Fibroblast of mammary gland (primary cell): ENCODE measurements at regions not wholly inside any gene's neighbourhood (a gene's known extent, or its start where the extent isn't known, plus 50 kb on each side); places are given as distances from the start of the nearest gene placed in this dataset.
"Not testable (repeated sequence)": the region's sequence is repeated elsewhere in the genome, so short reads cannot be mapped to it uniquely, and the experiment has no call there.

Experiments
- DNase-seq: peaks from one replicate; pipeline ENCODE4 v3.0.0-alpha.2; 2010; ENCODE audit warnings: low read depth
- H3K4me3 ChIP-seq: 2 replicates; pipeline ENCODE4 v1.5.1; 2011; ENCODE audit warnings: low read depth, mild to moderate bottlenecking, low read length, moderate library complexity; ENCODE audit not compliant: control insufficient read depth
- CTCF ChIP-seq: conservative IDR thresholded peaks from 2 replicates; pipeline ENCODE4 v1.5.1; 2011; ENCODE audit warnings: low read depth, low read length, inconsistent platforms; ENCODE audit not compliant: control insufficient read depth, insufficient read depth

DNA sequence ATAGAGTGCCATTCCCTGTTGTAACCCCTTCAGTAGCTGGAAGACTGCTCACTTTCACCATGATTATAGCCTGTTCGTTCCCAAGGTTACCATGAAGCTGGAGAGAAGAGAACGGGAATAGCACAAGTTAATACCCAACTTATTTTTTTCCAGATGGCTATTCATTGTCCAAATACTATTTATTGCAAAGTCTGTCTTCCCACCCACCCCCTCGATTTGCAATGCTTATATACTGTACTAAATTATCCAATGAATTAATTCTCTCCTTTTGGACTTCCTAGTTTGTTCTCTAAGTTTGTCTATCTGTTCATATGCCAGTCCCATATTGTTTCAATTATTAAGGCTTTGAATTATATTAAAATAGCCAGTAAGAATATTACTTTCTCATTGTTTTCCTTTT, 231.0 kb downstream of the RAB11FIP4 start:
- no peak for TF ChIP-seq CTCF
- DNase-seq, result no peak

GRCh38 chr17:31621566-31621965, 230.1 kb downstream of the RAB11FIP4 start:
- no peak for TF ChIP-seq CTCF
- H3K4me3 ChIP-seq, result no peak overlapping the region
- DNase-seq, result no peak

More for the DNA sequence above, 231.0 kb downstream of the RAB11FIP4 start:
- no peak overlapping the region for H3K4me3 ChIP-seq

DNA sequence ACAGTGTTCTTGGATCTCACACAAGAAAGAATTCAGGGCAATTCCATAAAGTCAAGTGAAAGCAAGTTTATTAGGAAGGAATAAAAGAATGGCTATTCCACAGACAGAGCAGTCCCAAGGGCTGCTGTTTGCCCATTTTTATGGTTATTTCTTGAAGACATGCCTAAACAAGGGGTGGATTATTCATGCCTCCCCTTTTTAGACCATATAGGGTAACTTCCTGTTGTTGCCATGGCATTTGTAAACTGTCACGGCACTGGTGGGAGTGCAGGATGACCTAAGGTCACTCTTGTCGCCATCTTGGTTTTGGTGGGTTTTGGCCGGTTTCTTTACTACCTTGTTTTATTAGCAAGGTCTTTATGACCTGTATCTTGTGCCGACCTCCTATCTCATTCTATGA, 219.6 kb downstream of the RAB11FIP4 start:
- not testable (repeated sequence) for H3K4me3 ChIP-seq, DNase-seq

GRCh38 chr17:31609996-31610910, 218.8 kb downstream of the RAB11FIP4 start:
- no peak for TF ChIP-seq CTCF
- no peak for DNase-seq
- H3K4me3 ChIP-seq, result no peak overlapping the region

GRCh38 chr17:31609331-31609730, 217.9 kb downstream of the RAB11FIP4 start:
- H3K4me3 ChIP-seq, result no peak overlapping the region
- no peak for TF ChIP-seq CTCF
- no peak for DNase-seq

DNA sequence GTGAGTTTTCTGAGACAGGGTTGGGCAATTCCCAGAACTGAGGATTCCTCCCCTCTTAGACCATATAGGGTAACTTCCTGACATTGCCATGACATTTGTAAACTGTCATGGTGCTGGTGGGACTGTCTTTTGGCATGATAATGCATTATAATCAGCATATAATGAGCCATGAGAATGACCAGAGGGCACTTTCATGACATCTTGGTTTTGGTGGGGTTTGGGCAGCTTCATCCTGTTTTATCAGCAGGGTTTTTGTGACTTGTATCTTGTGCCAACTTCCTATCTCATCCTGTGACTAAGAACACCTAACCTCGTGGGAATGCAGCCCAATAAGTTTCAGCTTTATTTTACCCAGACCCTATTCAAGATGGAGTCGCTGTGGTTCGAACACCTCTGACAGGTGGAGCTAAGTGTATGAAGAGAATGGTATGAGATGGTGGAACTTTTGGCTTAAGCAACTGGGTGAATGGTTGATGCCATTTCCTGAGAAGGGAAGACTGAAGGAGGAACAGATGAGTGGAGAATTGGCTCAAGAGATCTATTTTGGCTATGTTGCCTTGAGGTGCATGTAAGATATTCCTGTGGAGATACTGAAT, 217.3 kb downstream of the RAB11FIP4 start:
- no peak overlapping the region for H3K4me3 ChIP-seq
- TF ChIP-seq CTCF, result no peak
- no peak for DNase-seq

GRCh38 chr17:31605761-31606160, 214.3 kb downstream of the RAB11FIP4 start:
- H3K4me3 ChIP-seq, result no peak overlapping the region
- DNase-seq, result no peak
- TF ChIP-seq CTCF, result no peak
